ENCODE measurements at regions not wholly inside any gene's neighbourhood (a gene's known extent, or its start where the extent isn't known, plus 50 kb on each side); places are given as distances from the start of the nearest gene placed in this dataset.

- no peaks in the 10 kb centered on the region for H3K79me2 ChIP-seq (ENCODE audit: insufficient read depth, low read length)
- peaks cover 14% of the 10 kb centered on the region in 2 experiments for H3K9me3 Mint-ChIP-seq
- no peak overlapping the region for H3K18ac ChIP-seq (ENCODE audit: insufficient read length, low read depth, low read length)
- H3K56ac ChIP-seq (ENCODE audit: insufficient read length, low read depth, low read length), result no peak overlapping the region
- no peaks in the 10 kb centered on the region for H3K27me3 ChIP-seq (ENCODE audit: insufficient read depth, low read length)
- no peak for TF ChIP-seq CTCF (conservative IDR thresholded peaks at IDR 0.05)
- H3K14ac ChIP-seq (ENCODE audit: insufficient read depth, low read length), result no peak overlapping the region
- no peak overlapping the region for H2AFZ ChIP-seq (ENCODE audit: low read length)
- no peak overlapping the region for H3K27ac ChIP-seq (ENCODE audit: insufficient read length, low read depth, low read length)
- H2BK12ac ChIP-seq (ENCODE audit: insufficient read length, low read depth, low read length), result no peak overlapping the region
- H3K23me2 ChIP-seq (ENCODE audit: insufficient read length, low read depth, low read length, poor library complexity, severe bottlenecking), result peaks cover 6% of the 10 kb centered on the region
- no peak overlapping the region for H2BK120ac ChIP-seq (ENCODE audit: low read depth, low read length, poor library complexity, severe bottlenecking)
- no peak overlapping the region for H4K91ac ChIP-seq (ENCODE audit: insufficient read length, low read depth, low read length)
- no peak overlapping the region for H2BK15ac ChIP-seq (ENCODE audit: low read depth, low read length)
- no peaks in the 10 kb centered on the region for H4K20me1 ChIP-seq (ENCODE audit: control insufficient read depth, insufficient read depth, insufficient read length)
- peaks cover 8 to 27% (median 16%) of the 10 kb centered on the region in 3 experiments for H3K36me3 Mint-ChIP-seq (ENCODE audit: insufficient read depth in 1 of 3, low read depth in 3 of 3)
- H3K27ac Mint-ChIP-seq, result no peak overlapping the region
- no peak overlapping the region for H2BK5ac ChIP-seq (ENCODE audit: insufficient read length, low read length)
- no peak overlapping the region for H4K5ac ChIP-seq (ENCODE audit: insufficient read length, low read depth, low read length)
- no peak overlapping the region for H2BK20ac ChIP-seq (ENCODE audit: low read depth, low read length, poor library complexity, severe bottlenecking)
- no peak overlapping the region for H2AK5ac ChIP-seq (ENCODE audit: insufficient read length, low read length)
- no peaks in the 10 kb centered on the region for H3K27me3 Mint-ChIP-seq (ENCODE audit: low read depth)
- no peaks in the 10 kb centered on the region for H3K79me1 ChIP-seq (ENCODE audit: insufficient read depth, low read depth, low read length, poor library complexity, severe bottlenecking)
- H4K8ac ChIP-seq (replicated peaks; ENCODE audit: insufficient read length, low read depth, low read length), result no peak overlapping the region
- WGBS (ENCODE audit: extremely low coverage, insufficient read length, low lambda C conversion rate), result no CpG with 5 or more reads among the region's 3 CpGs
- H3T11ph ChIP-seq (ENCODE audit: low read length), result no peak overlapping the region
- H3K9me3 ChIP-seq (ENCODE audit: control insufficient read depth, low read depth, low read length), result peaks cover 5% of the 10 kb centered on the region
- peaks cover 42 to 52% of the 10 kb centered on the region in 2 experiments for H3K4me1 Mint-ChIP-seq
- H3K4me2 ChIP-seq (ENCODE audit: insufficient read depth, insufficient read length, low read length), result no peak overlapping the region
- no peak for DNase-seq
- no peak overlapping the region for H3K9ac ChIP-seq (ENCODE audit: extremely low read depth, insufficient read length, low read length)
- peaks cover 9% of the 10 kb centered on the region; the same call in 1 of the 2 replicates for H3K4me1 ChIP-seq (ENCODE audit: insufficient read depth, low read length)
- no peak overlapping the region for H3K4me3 Mint-ChIP-seq
- H3K23ac ChIP-seq (ENCODE audit: insufficient read length, low read depth, low read length), result no peak overlapping the region
- no peak overlapping the region for H3K4ac ChIP-seq (ENCODE audit: low read depth, low read length)
Measured at GRCh38 chr11:121797496-121797895, 318.5 kb downstream of the BLID start.
